ENCODE measurements at regions not wholly inside any gene's neighbourhood (a gene's known extent, or its start where the extent isn't known, plus 50 kb on each side); places are given as distances from the start of the nearest gene placed in this dataset.
A peak's percentile ranks its signal among the peaks of the same experiment; 100 is the strongest.
"Not testable (repeated sequence)": the region's sequence is repeated elsewhere in the genome, so short reads cannot be mapped to it uniquely, and the experiment has no call there.

DNA sequence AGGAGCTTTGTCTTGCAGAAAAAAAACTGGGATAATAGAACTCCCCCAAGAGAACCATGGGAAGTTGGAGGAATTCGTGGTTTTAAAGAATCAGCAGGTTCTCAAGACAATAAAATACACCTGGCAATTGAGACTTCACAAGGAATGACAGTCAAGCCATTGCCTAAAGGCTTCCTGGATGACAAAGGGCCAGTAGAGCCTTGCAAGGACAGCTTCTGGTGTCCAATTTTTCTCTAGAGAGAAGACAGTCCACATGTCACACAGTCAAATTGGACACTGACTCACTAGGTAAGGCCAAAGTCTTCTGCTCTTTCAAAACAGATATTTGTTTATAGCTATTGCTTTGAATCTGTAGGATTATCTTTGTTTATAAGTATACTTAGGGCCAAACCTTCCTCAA, 80.3 kb upstream of the BMP5 start:
- no peak for DNase-seq (ENCODE audit: low spot score)

- no peak for DNase-seq (ENCODE audit: low spot score)
These were observed 79.0 kb upstream of the BMP5 start for GRCh38 chr6:55954436-55954835.

- DNase-seq (ENCODE audit: low spot score) = peak; percentile 37
These were observed 77.9 kb upstream of the BMP5 start for GRCh38 chr6:55953335-55953734.

DNA sequence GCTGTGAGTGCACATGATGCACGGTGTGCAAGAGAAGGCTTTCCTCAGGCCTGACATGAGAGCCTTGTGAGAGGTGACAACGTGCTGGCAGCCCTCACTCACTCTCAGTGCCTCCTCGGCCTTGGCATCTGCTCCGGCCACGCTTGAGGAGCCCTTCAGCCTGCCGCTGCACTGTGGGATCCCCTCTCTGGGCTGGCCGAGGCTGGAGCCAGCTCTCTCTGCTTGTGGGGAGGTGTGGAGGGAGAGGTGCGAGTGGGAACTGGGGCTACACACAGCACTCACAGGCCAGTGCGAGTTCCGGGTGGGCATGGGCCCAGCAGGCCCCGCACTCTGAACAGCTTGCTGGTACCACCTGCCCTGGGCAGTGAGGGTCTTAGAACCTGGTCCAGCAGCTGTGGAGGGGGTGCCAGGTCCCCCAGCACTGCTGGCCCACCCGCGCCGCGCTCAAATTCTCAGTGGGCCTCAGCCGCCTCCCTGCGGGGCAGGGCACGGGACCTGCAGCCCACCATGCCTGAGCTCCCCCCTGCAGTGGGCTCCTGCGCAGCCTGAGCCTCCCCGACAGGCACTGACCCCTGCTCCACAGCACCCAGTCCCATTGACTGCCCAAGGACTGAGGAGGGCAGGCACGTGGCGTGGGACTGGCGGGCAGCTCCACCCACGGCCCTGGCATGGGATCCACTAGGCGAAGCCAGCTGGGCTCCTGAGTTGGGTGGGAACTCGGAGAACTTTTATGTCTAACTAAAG, 74.9 kb upstream of the BMP5 start:
- DNase-seq (ENCODE audit: low spot score) = no peak

DNA sequence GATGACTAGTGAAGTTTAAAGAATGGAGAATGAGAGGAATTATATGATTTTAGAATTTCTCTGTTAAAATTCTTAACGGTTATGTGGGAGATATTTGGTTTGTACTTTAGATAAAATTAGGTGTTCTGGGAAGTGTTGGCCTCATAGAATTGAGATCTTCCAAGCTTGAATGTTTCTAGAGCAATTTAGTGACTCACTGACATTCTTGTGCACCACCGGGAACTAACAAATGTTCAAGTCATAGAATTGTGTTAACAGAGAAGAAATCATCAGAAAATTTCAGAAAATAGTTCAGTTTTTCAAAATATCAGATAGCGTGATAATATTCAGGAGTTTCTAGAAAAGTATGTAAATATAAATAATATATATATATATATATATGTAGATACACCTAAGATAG, 67.9 kb upstream of the BMP5 start:
- DNase-seq (ENCODE audit: low spot score) = peak; percentile 19

DNA sequence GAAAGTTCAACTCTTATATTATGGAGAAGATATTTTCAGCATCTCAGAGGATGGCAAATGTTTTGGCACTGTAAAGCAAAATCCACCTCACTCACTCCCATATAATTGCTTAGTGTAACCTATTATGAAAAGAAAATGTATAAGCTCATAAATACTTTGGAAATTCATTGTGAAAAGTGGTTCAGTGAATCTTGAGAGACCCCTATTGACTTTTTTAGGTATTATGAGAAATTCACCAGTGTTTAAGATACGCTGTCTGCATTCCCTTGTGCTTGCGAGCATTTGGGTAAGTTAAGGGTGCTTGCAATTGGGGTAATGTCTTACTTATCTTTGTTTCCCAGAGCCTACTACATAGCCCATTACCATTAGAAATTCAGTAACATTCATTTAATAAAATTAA, 66.3 kb upstream of the BMP5 start:
- no peak for DNase-seq (ENCODE audit: low spot score)

- no peak for DNase-seq (ENCODE audit: low spot score)
These were observed 62.7 kb upstream of the BMP5 start for GRCh38 chr6:55937951-55938690.

- no peak for DNase-seq (ENCODE audit: low spot score)
These were observed 62.0 kb upstream of the BMP5 start for GRCh38 chr6:55937261-55937947.

- no peak for DNase-seq (ENCODE audit: low spot score)
These were observed 55.7 kb upstream of the BMP5 start for GRCh38 chr6:55931101-55931500.

- DNase-seq (ENCODE audit: low spot score) = not testable (repeated sequence)
These were observed 52.3 kb upstream of the BMP5 start for GRCh38 chr6:55927713-55928112.

DNA sequence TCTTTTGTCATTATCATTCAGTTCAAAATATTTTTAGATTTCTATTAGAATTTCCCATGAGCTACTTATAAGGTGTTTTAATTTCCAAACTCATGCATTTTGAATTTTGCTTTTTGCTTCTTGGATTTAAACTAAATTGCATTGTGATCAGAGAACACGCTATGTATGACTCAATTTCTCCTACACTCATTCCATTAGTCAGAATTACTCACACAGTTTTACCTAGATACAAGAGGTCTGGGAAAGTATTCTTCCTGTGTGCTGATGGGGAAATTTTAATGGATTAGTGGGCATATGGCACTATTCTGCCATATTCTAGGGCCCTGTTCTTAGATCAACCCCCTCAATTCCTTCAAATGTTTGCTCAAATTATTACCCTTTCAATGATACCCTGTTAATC, 49.9 kb upstream of the BMP5 start:
- peak; percentile 25 for DNase-seq (ENCODE audit: low spot score)
